Fibroblast of lung (primary cell): ENCODE measurements at regions not wholly inside any gene's neighbourhood (a gene's known extent, or its start where the extent isn't known, plus 50 kb on each side); places are given as distances from the start of the nearest gene placed in this dataset.

Experiments
- DNase-seq, 2 donors: peaks; one replicate each; pipeline versions ENCODE4 v3.0.0 to v3.0.0-alpha.2; 2010; ENCODE audit warnings: low read depth in 2 of 2
- H2AFZ ChIP-seq: 2 replicates; pipeline ENCODE4 v1.5.1; 2012; ENCODE audit warnings: low read length, control low read depth, inconsistent platforms
- H3K27ac ChIP-seq: 2 replicates; pipeline ENCODE4 v1.5.1; 2011; ENCODE audit warnings: low read length, control low read depth; ENCODE audit not compliant: insufficient read depth
- H3K27me3 ChIP-seq: 2 replicates; pipeline ENCODE4 v1.5.1; 2011; ENCODE audit warnings: mild to moderate bottlenecking, low read length; ENCODE audit not compliant: control insufficient read depth, insufficient read depth
- H3K36me3 ChIP-seq: 2 replicates; pipeline ENCODE4 v1.5.1; 2011; ENCODE audit warnings: low read length; ENCODE audit not compliant: control insufficient read depth, insufficient read depth
- H3K4me1 ChIP-seq: 2 replicates; pipeline ENCODE4 v1.5.1; 2011; ENCODE audit warnings: low read length; ENCODE audit not compliant: control insufficient read depth, insufficient read depth; ENCODE audit errors: extremely low read depth
- H3K4me2 ChIP-seq: 2 replicates; pipeline ENCODE4 v1.5.1; 2011; ENCODE audit warnings: low read length, control low read depth; ENCODE audit not compliant: insufficient read depth; ENCODE audit errors: extremely low read depth
- H3K4me3 ChIP-seq, 4 experiments: fragments of 200-600 bp in 1 of 4; sonication (generic) in 1 of 4; replicated peaks in 1 of 4; 2 replicates each; pipeline ENCODE4 v1.5.1; 2011 to 2016; ENCODE audit warnings: low read length in 4 of 4, low read depth in 3 of 4, mild to moderate bottlenecking in 3 of 4, control low read depth in 2 of 4, inconsistent platforms in 1 of 4, mixed read lengths in 1 of 4; ENCODE audit not compliant: insufficient read depth in 1 of 4; ENCODE audit errors: control extremely low read depth in 1 of 4
- H3K79me2 ChIP-seq: 2 replicates; pipeline ENCODE4 v1.5.1; 2012; ENCODE audit warnings: mild to moderate bottlenecking, low read length, inconsistent platforms; ENCODE audit not compliant: control insufficient read depth, insufficient read depth
- H3K9ac ChIP-seq: 2 replicates; pipeline ENCODE4 v1.5.1; 2011; ENCODE audit warnings: mild to moderate bottlenecking, low read length, control low read depth; ENCODE audit not compliant: insufficient read depth
- H3K9me3 ChIP-seq: 2 replicates; pipeline ENCODE4 v1.5.1; 2012; ENCODE audit warnings: low read depth, low read length; ENCODE audit not compliant: control insufficient read depth, insufficient read depth
- H4K20me1 ChIP-seq: 2 replicates; pipeline ENCODE4 v1.5.1; 2011; ENCODE audit warnings: low read length; ENCODE audit not compliant: control insufficient read depth, insufficient read depth; ENCODE audit errors: extremely low read depth
- CTCF ChIP-seq, 2 donors: IDR thresholded peaks in 1 of 2; conservative IDR thresholded peaks in 1 of 2; 1 replicate in 1 of 2; 2 replicates in 1 of 2; pipeline ENCODE4 v1.5.1; 2011 to 2012; ENCODE audit warnings: low read length in 2 of 2, control low read depth in 1 of 2, inconsistent platforms in 1 of 2, low read depth in 1 of 2, mild to moderate bottlenecking in 1 of 2
- EZH2 ChIP-seq: IDR thresholded peaks from 2 replicates; pipeline ENCODE4 v1.5.1; 2012; ENCODE audit warnings: low read length, control low read depth, mild to moderate bottlenecking; ENCODE audit errors: missing control alignments

- Histone ChIP-seq H3K4me2 (no peak overlapping the region), H3K9me3 (no peaks in the 10 kb centered on the region), H3K27ac (no peak overlapping the region), H3K9ac (no peak overlapping the region), H3K79me2 (no peaks in the 10 kb centered on the region), H3K4me3 (no peak overlapping the region), H3K27me3 (no peaks in the 10 kb centered on the region), H3K4me1 (no peaks in the 10 kb centered on the region), H4K20me1 (no peaks in the 10 kb centered on the region), H3K36me3 (no peaks in the 10 kb centered on the region), H2AFZ (no peak overlapping the region)
- TF ChIP-seq CTCF (conservative IDR thresholded peaks at IDR 0.05 in 1 of 2, IDR thresholded peaks at IDR 0.05 in 1 of 2; ENCODE audit: low read depth in 1 of 2, low read length in 2 of 2) = no peak
- no peak for TF ChIP-seq EZH2
- DNase-seq = no peak
Observed at GRCh38 chr5:145118127-145118526, 717.0 kb downstream of the PRELID2 start.

GRCh38 chr5:145117285-145117684 lies 717.9 kb downstream of the PRELID2 start:
- no peaks in the 10 kb centered on the region for H3K4me1 ChIP-seq
- H2AFZ ChIP-seq = no peak overlapping the region
- no peak overlapping the region for H3K4me2 ChIP-seq
- H3K36me3 ChIP-seq = no peaks in the 10 kb centered on the region
- H3K4me3 ChIP-seq = no peak overlapping the region
- no peak for TF ChIP-seq EZH2
- no peak for TF ChIP-seq CTCF (conservative IDR thresholded peaks at IDR 0.05 in 1 of 2, IDR thresholded peaks at IDR 0.05 in 1 of 2; ENCODE audit: low read depth in 1 of 2, low read length in 2 of 2)
- no peak overlapping the region for H3K27ac ChIP-seq
- H3K9ac ChIP-seq = no peak overlapping the region
- DNase-seq = no peak
- H3K27me3 ChIP-seq = no peaks in the 10 kb centered on the region
- H4K20me1 ChIP-seq = no peaks in the 10 kb centered on the region
- H3K79me2 ChIP-seq = no peaks in the 10 kb centered on the region
- H3K9me3 ChIP-seq = no peaks in the 10 kb centered on the region

- Histone ChIP-seq H3K4me3 (no peak overlapping the region), H3K9ac (no peak overlapping the region), H3K27ac (no peak overlapping the region), H2AFZ (no peak overlapping the region), H3K4me2 (no peak overlapping the region), H3K9me3 (no peaks in the 10 kb centered on the region), H3K4me1 (no peaks in the 10 kb centered on the region), H4K20me1 (no peaks in the 10 kb centered on the region), H3K36me3 (no peaks in the 10 kb centered on the region), H3K79me2 (no peaks in the 10 kb centered on the region), H3K27me3 (no peaks in the 10 kb centered on the region)
- TF ChIP-seq CTCF (conservative IDR thresholded peaks at IDR 0.05 in 1 of 2, IDR thresholded peaks at IDR 0.05 in 1 of 2; ENCODE audit: low read depth in 1 of 2, low read length in 2 of 2) (no peak), EZH2 (no peak)
- no peak for DNase-seq
Observed at GRCh38 chr5:145111420-145111819, 723.7 kb downstream of the PRELID2 start.
